GM21723 (cell line): ENCODE measurements at regions not wholly inside any gene's neighbourhood (a gene's known extent, or its start where the extent isn't known, plus 50 kb on each side); places are given as distances from the start of the nearest gene placed in this dataset.

Source experiments
- ATAC-seq: cut with Tn5 transposase; IDR thresholded peaks from one replicate; pipeline ENCODE4 v1.9.1; 2021; ENCODE audit warnings: mild to moderate bottlenecking, moderate library complexity; ENCODE audit not compliant: unreplicated experiment

DNA sequence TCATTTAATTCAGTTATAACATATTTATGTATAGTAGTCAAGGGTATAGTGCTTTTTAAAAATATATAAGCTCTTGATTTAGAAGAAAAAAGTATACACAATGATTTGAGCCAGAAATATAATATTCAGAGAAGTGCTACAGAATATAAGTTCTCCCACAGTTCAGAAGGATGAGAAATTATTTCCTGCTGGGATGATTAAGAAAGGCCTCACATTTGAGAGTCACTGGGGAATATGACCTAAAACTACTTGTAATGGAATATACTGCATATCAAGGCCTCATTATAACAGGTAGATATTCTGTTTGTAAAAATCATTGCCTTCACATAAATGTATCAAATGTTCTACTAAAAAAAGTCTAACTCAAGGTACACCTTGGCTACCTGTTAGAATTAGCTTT, 203.5 kb downstream of the MBD2 start:
- no peak for ATAC-seq

DNA sequence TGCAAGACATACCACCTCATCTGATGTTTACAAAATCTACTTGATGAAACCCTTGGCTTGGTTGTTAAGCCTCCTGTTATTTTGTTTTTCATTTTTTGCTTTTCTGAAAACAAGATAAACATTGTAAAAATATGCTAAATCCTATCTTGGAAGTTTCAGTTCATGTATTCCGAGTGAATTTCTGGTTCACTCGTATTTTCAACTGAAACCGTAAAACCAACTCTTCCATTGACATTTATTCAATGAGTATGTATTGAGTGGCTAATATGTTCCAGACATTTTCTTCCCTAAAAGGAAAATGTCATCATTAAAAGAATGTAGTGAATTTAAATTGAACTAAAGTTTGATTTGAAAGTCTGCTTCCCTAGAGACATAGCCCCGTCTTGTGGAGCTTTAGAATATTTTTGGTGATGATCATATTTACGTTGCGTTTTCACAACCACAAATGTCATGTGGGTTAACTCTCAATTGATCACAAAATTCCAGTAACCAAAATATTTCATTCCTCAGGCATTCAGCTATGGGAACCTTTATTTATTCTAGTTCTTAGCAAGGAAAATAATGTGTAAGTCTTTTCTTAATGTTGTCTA, 204.2 kb downstream of the MBD2 start:
- no peak for ATAC-seq

DNA sequence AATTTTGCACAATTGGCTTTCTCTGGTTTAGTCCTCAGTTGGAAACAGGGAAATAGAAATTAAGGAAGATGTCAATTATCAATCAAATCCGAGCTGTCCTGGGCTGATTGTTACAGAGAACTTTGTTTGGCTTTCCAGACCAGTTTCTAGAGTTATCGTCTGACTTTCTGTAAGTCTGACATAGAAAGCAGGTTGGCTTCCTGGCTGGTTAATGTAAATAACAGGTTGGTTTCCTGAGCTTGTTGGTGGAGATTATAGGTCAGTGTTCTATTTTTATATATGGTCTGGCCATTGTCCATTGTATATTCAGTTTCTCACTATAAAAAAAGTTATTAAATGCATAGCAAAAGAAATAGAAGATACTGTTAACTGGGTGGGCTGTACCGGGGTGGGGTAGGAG, 204.8 kb downstream of the MBD2 start:
- no peak for ATAC-seq

GRCh38 chr18:54013452-54013851, 211.0 kb downstream of the MBD2 start:
- ATAC-seq: no peak

DNA sequence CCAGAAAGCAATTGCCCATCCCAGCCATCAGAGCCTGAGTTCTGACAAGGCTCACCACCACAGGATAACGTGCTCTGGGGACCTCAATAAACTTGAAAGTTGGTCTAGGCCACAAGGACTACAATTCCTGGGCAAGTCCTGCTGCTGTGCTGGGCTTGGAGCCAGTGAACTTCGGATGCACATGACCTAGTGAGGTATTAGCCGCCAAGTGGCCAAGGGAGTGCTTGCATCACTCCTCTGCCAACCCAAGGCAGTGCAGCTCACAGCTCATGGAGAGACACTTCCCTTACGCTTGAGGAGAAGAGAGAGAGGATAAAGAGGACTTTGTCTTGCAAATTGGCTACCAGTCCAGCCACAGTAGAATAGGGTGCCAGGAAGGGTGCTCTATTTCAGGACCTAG, 219.6 kb downstream of the MBD2 start:
- ATAC-seq: no peak

DNA sequence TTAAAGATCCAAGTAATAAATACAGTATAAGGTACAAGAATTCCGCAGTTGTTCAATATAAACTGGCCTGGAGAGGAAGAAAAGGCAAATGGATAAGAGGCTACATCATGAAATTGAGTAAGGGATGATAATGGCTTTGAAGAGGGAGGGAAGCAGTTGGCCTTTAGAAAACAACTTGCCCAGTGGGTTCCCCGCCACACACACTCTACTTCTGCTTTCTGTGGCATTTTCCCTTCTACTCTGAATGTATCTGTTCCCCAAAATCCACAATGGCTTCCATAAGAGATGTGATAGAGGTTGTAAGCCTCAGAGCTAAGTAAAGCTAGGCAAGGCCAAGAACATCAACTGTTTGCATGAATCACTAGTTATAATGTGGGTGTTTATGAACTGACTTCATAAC, 221.3 kb downstream of the MBD2 start:
- no peak for ATAC-seq

GRCh38 chr18:53997064-53997463, 227.4 kb downstream of the MBD2 start:
- ATAC-seq: no peak

DNA sequence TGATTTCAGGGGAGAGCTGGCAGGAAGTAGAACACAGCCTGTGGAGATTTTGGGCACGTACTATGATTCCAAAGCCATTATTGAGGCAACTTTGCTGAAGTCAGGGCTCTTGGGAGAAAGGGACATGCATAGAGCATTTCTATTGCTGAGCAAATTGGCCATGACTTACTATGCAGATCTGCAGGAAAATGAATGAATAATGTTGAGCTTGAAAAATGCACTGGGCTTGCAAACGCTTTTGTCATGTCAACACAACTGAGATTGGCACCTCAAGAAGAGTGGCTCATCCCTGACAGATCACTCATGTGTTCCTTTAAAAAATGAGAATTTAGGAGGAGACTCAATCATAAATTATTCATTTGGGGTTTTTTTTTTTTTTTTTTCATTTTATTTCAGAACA, 230.5 kb downstream of the MBD2 start:
- ATAC-seq: no peak

DNA sequence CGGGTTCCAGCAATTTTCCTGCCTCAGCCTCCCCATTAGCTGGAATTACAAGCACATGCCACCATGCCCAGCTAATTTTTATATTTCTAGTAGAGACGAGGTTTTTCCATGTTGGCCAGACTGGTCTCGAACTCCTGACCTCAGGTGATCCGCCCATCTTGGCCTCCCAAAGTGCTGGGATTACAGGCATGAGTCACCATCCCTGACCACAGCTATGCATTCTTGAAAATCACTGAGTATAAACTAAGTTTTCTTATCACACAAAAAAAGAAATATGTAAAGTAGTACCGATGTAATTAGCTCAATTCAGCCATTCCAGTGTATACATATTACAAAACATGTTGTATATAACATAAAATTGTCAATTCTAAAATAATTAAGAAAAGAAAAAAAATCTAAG, 232.7 kb downstream of the MBD2 start:
- no peak for ATAC-seq

- ATAC-seq: no peak
Measured at GRCh38 chr18:53991202-53991601, 233.3 kb downstream of the MBD2 start.

- no peak for ATAC-seq
Measured at GRCh38 chr18:53990485-53990884, 234.0 kb downstream of the MBD2 start.

DNA sequence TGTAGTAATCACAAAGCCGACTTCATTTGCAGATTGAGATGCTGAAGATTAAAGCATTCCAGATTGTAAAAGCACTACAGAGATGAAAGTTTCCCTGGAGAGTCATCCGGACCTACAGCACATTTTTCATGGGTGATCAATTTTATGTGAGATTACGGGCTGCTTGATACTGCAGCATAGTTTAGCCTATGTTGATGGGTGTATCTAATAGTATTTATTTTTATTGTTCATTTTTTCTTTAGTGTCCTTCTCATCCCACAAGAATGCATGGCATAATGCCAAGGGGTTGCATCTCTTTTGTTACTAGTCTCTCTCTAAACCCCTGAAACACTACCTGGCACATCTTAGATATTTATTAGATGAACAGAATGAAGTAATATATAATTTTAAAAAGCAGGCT, 240.4 kb downstream of the MBD2 start:
- no peak for ATAC-seq

DNA sequence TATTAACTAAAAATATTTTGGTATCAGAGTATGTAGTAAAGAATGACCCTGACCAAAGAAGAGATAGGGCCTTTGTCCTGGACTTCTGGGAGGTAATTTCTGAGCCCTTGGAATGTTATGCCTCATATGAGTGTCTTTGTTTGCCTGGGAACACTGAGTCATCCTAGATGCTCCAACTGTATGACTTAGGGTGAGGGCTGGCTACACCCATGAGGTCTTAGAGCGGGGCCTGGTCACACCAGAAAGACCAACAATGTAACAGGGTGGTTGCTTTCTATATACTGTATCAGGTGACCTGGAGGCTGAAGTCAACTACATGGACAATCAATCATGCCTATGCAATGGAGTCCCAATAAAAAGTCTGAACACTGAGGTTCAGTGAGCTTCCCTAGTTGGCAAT, 253.1 kb downstream of the MBD2 start:
- no peak for ATAC-seq

DNA sequence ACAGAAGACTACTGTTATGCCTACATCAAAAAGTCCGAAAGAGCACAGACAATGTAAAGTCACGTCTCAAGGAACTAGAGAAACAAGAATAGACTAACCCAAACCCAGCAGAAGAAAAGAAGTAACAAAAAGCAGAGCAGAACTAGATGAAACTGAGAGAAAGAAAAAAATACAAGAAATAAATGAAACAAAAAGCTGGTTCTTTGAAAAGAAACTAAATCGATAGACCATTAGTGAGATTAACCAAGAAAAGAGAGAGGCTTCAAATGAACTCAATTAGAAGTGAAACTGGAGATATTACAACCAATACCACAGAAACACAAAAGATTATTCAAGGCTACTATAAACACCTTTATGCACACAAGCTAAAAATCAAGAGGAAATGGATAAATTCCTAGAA, 271.8 kb downstream of the MBD2 start:
- peak; percentile 78 for ATAC-seq

DNA sequence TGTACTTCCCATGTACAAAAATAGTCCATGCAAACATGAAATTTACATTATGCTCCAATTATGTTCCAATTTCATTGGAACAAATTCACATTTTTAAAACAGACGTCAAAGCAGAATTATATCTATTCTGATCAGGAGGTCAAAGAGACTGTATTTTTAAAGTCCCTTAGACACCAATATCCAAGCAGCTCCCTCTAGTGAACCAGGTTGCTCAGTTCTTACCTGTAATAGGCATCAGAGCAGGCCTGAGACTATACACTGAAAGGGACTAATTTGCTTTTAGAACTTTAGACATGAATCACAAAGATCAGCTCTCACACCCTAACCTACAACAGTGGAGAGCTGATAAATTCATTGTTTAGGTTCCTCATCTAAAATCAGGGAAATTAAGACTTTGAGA, 273.9 kb downstream of the MBD2 start:
- no peak for ATAC-seq

DNA sequence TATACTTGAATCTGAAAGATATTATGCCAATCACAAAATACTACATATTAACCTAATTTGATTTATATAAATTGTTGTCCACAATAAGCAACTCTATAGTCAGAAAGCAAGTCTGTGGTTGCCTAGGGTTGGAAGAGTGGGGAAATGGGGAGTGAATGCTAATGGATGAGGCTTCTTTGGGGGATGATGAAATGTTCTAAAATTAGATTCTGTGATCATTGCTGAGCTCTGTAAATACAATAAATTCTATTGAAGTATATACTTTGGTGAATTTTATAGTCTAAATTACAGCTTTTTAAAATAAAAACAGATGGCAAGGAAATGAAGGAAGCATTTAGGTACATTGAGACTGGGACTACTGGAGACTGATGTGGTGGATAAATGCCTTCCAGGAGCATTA, 275.5 kb downstream of the MBD2 start:
- no peak for ATAC-seq

DNA sequence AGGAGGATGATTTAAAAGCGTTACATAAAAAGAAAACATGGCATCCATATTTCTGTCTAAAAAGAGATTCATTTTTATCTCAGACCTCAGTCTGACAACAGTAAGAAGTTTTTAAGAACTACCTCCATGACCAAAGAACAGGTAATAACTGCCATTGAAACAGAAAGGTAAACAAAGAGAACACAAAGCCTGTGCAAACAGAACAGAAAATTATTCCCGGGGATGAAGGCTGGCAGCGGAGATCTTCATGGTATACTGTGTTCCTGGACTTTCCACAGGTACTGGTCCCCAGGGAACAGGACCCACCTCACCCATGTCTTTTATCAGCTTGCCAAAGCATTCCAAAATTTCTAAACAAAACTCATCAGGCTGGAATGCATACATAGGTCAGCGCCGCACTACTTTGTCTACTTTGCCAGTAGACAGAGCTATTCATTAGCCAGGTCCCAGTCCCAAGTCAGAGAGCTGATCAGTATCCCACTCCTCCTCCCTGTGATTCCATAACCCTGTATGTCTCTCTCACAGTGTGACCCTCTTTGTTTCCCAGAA, 277.3 kb downstream of the MBD2 start:
- no peak for ATAC-seq

DNA sequence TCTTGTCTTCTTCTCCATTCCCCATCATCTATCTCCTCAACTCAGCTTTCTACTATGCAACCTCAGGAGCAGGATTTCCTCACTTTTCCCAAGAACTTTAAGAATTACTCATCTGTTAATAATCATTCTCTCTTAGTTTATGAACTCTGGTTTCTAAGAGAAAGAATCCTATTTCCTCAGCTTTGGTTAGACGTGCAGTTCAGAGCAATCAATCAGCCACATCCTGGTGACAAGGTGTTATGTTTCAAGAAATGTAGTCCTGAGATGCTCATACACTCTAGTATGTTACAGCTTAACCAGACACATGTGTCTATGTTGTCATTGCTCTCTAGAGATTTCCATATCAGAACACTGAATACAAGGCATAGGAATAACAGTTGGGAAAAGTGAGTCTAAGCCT, 277.9 kb downstream of the MBD2 start:
- ATAC-seq: no peak

DNA sequence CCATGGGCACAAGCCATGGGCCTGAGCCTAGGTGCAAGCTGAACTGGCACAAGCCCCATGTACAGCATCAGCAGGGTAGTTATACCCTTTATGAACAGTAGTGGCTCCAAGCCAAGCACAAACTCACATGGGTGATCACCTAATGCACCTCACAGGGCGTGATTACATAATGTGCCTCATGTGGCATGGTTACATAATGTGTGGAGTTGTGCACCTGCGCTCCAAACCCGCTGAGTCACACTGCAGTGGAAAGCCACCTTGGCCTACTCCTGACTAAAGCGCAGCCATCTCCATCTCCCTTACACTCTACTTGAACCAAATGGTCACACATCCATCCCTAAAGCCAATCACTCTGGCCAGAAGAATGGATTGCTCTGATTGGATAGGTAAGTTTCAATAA, 279.7 kb downstream of the MBD2 start:
- no peak for ATAC-seq

- no peak for ATAC-seq
Measured at GRCh38 chr18:53943326-53943860, 281.1 kb downstream of the MBD2 start.

GRCh38 chr18:53941601-53942338, 282.7 kb downstream of the MBD2 start:
- ATAC-seq: no peak

DNA sequence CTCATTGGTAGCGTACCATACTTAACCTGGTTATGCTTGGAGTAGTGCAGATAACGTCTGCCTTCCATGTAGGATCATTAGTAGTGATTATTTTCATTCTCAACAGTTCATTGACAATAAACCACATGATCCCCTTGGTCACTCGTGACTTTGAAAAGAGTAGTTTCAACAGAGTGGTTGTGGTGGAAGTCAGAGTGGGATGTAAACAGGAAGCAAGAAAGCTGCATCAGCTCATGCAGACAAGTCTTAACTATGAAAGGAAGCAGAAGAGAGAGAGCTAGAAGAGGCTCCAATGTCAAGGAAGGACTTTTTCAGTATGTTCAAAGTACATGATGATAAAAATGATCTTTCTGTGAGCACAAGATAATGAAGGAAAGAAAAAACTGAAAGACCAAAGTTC, 287.4 kb downstream of the MBD2 start:
- no peak for ATAC-seq
